Glutamatergic neuron (in vitro differentiated cells): ENCODE measurements at regions not wholly inside any gene's neighbourhood (a gene's known extent, or its start where the extent isn't known, plus 50 kb on each side); places are given as distances from the start of the nearest gene placed in this dataset.

ENCODE experiments used
- DNase-seq: peaks from one replicate; pipeline ENCODE4 v3.0.0; 2022
- H3K27ac Mint-ChIP-seq: one replicate; pipeline ENCODE4 v1.8.0; 2020; ENCODE audit warnings: mild to moderate bottlenecking, mixed read lengths, inconsistent platforms; ENCODE audit not compliant: unreplicated experiment
- H3K27me3 Mint-ChIP-seq: one replicate; pipeline ENCODE4 v1.8.0; 2020; ENCODE audit warnings: mild to moderate bottlenecking, moderate library complexity, mixed read lengths, inconsistent platforms; ENCODE audit not compliant: unreplicated experiment
- H3K36me3 Mint-ChIP-seq: one replicate; pipeline ENCODE4 v1.8.0; 2020; ENCODE audit warnings: mild to moderate bottlenecking, mixed read lengths, inconsistent platforms; ENCODE audit not compliant: unreplicated experiment
- H3K4me1 Mint-ChIP-seq: one replicate; pipeline ENCODE4 v1.8.0; 2020; ENCODE audit warnings: mild to moderate bottlenecking, low read depth, mixed read lengths, inconsistent platforms; ENCODE audit not compliant: unreplicated experiment
- H3K4me3 Mint-ChIP-seq: one replicate; pipeline ENCODE4 v1.8.0; 2020; ENCODE audit warnings: mild to moderate bottlenecking, mixed read lengths, inconsistent platforms; ENCODE audit not compliant: unreplicated experiment
- H3K9me3 Mint-ChIP-seq: one replicate; pipeline ENCODE4 v1.8.0; 2020; ENCODE audit warnings: mild to moderate bottlenecking, moderate library complexity, mixed read lengths, inconsistent platforms; ENCODE audit not compliant: unreplicated experiment
- CTCF ChIP-seq: fragments of 200-600 bp; sonication (generic); IDR thresholded peaks from one replicate; pipeline ENCODE4 v1.5.0; 2021; ENCODE audit not compliant: partially characterized antibody, unreplicated experiment

DNA sequence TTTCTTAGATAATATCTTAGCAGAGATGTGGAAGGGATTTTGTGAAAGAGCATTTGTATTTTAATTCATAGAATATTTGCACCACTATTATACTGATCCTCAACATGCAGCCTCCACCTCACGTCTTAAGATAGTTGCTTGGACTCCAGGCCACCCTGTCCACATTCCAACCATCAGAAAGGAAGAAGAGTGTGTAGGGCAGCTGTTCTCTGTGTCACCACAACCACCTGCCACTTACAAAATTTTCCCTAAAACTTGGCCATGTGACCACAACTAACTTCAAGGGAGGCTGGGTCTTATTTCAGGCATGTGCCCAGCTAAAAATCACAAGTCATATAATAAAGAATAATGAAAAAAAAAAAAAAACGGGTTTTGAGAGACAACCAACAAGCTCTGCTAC, 528.1 kb downstream of the RAB28 start:
- no peak for DNase-seq
- TF ChIP-seq CTCF = no peak
- Mint-ChIP-seq H3K36me3 (no peaks in the 10 kb centered on the region), H3K27ac (no peak overlapping the region), H3K9me3 (no peaks in the 10 kb centered on the region), H3K4me3 (no peak overlapping the region), H3K27me3 (no peaks in the 10 kb centered on the region), H3K4me1 (peaks cover 2% of the 10 kb centered on the region)

GRCh38 chr4:12949719-12950490, 534.2 kb downstream of the RAB28 start:
- peaks cover 7% of the 10 kb centered on the region for H3K4me1 Mint-ChIP-seq
- no peaks in the 10 kb centered on the region for H3K9me3 Mint-ChIP-seq
- no peaks in the 10 kb centered on the region for H3K36me3 Mint-ChIP-seq
- no peak for TF ChIP-seq CTCF
- H3K27me3 Mint-ChIP-seq = no peaks in the 10 kb centered on the region
- H3K4me3 Mint-ChIP-seq = no peak overlapping the region
- H3K27ac Mint-ChIP-seq = peak overlapping the region; percentile 39
- no peak for DNase-seq

DNA sequence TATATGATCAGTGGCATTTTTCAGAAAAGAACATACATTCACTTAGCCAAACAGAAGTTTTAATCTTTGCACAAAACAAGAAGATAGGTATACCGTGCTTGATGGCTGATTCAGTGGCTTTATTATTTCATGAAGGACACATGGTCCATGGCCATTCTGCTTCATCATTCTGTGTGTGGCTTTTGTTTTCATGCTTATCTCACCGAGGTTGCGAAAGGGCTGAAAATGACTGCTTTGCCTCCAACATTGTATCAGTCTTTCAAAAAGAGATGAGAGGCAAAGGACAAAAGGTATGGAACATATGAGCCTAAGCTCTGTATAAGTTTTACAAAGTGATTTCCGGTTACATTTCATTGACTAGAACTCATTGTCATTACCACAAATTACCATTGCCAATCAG, 541.1 kb downstream of the RAB28 start:
- H3K4me3 Mint-ChIP-seq = no peak overlapping the region
- no peak overlapping the region for H3K27ac Mint-ChIP-seq
- TF ChIP-seq CTCF = no peak
- H3K4me1 Mint-ChIP-seq = no peaks in the 10 kb centered on the region
- H3K9me3 Mint-ChIP-seq = no peaks in the 10 kb centered on the region
- DNase-seq = no peak
- H3K27me3 Mint-ChIP-seq = no peaks in the 10 kb centered on the region
- H3K36me3 Mint-ChIP-seq = no peaks in the 10 kb centered on the region

GRCh38 chr4:12933760-12934221, 550.3 kb downstream of the RAB28 start:
- no peaks in the 10 kb centered on the region for H3K4me1 Mint-ChIP-seq
- no peaks in the 10 kb centered on the region for H3K36me3 Mint-ChIP-seq
- TF ChIP-seq CTCF = no peak
- no peak overlapping the region for H3K4me3 Mint-ChIP-seq
- no peak for DNase-seq
- H3K9me3 Mint-ChIP-seq = no peaks in the 10 kb centered on the region
- H3K27me3 Mint-ChIP-seq = no peaks in the 10 kb centered on the region
- H3K27ac Mint-ChIP-seq = no peak overlapping the region

- H3K9me3 Mint-ChIP-seq = no peaks in the 10 kb centered on the region
- H3K4me3 Mint-ChIP-seq = no peak overlapping the region
- no peaks in the 10 kb centered on the region for H3K27me3 Mint-ChIP-seq
- no peak for DNase-seq
- no peaks in the 10 kb centered on the region for H3K4me1 Mint-ChIP-seq
- H3K36me3 Mint-ChIP-seq = no peaks in the 10 kb centered on the region
- H3K27ac Mint-ChIP-seq = no peak overlapping the region
- TF ChIP-seq CTCF = no peak
Observed at GRCh38 chr4:12932203-12932788, 551.8 kb downstream of the RAB28 start.
